Naive thymus-derived CD4-positive, alpha-beta T cell (primary cell): ENCODE measurements at regions not wholly inside any gene's neighbourhood (a gene's known extent, or its start where the extent isn't known, plus 50 kb on each side); places are given as distances from the start of the nearest gene placed in this dataset.

Source experiments
- ATAC-seq: fragments of 150-1000 bp; cut with Tn5 transposase; 2 replicates; pipeline ENCODE4 v1.10.0; 2021; ENCODE audit warnings: mild to moderate bottlenecking, moderate library complexity
- CTCF ChIA-PET: fragments of 350-600 bp; sonication (Branson Sonifier 250); formaldehyde crosslinking; loops from one replicate; lab custom pipeline; 2021; ENCODE audit warnings: antibody characterized with exemption; lab: Charles Lee
- POLR2A ChIA-PET: fragments of 350-600 bp; sonication (Branson Sonifier 250); formaldehyde crosslinking; loops from one replicate; lab custom pipeline; 2021; ENCODE audit warnings: antibody characterized with exemption, inconsistent platforms; lab: Charles Lee
- DNase-seq, 9 donors: peaks; one replicate each; pipeline versions ENCODE4 v3.0.0 to v3.0.0-alpha.2; 2020 to 2022; ENCODE audit warnings: mixed read lengths in 1 of 9
- H3K27ac ChIP-seq: one replicate; pipeline ENCODE4 v1.7.0; 2013; ENCODE audit warnings: mild to moderate bottlenecking, low read depth, low read length, moderate library complexity
- H3K27me3 ChIP-seq, 2 donors: one replicate each; pipeline ENCODE4 v1.7.0; 2013; ENCODE audit warnings: low read length in 2 of 2, mild to moderate bottlenecking in 2 of 2, moderate library complexity in 2 of 2; ENCODE audit not compliant: control insufficient read depth in 2 of 2, insufficient read depth in 2 of 2
- H3K36me3 ChIP-seq, 3 experiments: 1 replicate in 2 of 3; 2 replicates in 1 of 3; pipeline ENCODE4 v1.7.0; 2013; ENCODE audit warnings: low read length in 3 of 3, mild to moderate bottlenecking in 3 of 3, moderate library complexity in 1 of 3; ENCODE audit not compliant: insufficient read depth in 3 of 3, control insufficient read depth in 2 of 3
- H3K4me1 ChIP-seq, 2 donors: one replicate each; pipeline ENCODE4 v1.7.0; 2013; ENCODE audit warnings: low read length in 2 of 2, mild to moderate bottlenecking in 2 of 2, moderate library complexity in 1 of 2; ENCODE audit not compliant: control insufficient read depth in 2 of 2, insufficient read depth in 2 of 2
- H3K4me3 ChIP-seq: 2 replicates; pipeline ENCODE4 v1.7.0; 2013; ENCODE audit warnings: mild to moderate bottlenecking, low read length
- H3K9me3 ChIP-seq, 3 experiments: 1 replicate in 2 of 3; 2 replicates in 1 of 3; pipeline ENCODE4 v1.7.0; 2013; ENCODE audit warnings: low read length in 3 of 3; ENCODE audit not compliant: control insufficient read depth in 2 of 3
- H3K27ac Mint-ChIP-seq, 9 donors: one replicate each; pipeline ENCODE4 v1.8.0; 2020 to 2022; ENCODE audit warnings: mixed read lengths in 9 of 9, mild to moderate bottlenecking in 8 of 9, moderate library complexity in 5 of 9, inconsistent platforms in 2 of 9
- H3K27me3 Mint-ChIP-seq, 5 donors: one replicate each; pipeline ENCODE4 v1.8.0; 2021 to 2022; ENCODE audit warnings: mixed read lengths in 5 of 5, mild to moderate bottlenecking in 1 of 5
- H3K36me3 Mint-ChIP-seq, 5 donors: one replicate each; pipeline ENCODE4 v1.8.0; 2020 to 2022; ENCODE audit warnings: mixed read lengths in 5 of 5, mild to moderate bottlenecking in 3 of 5, inconsistent platforms in 1 of 5
- H3K4me1 Mint-ChIP-seq, 7 donors: one replicate each; pipeline ENCODE4 v1.8.0; 2020 to 2022; ENCODE audit warnings: mixed read lengths in 7 of 7, mild to moderate bottlenecking in 3 of 7, inconsistent platforms in 1 of 7
- H3K4me3 Mint-ChIP-seq, 10 donors: one replicate each; pipeline ENCODE4 v1.8.0; 2020 to 2022; ENCODE audit warnings: mild to moderate bottlenecking in 10 of 10, mixed read lengths in 10 of 10, moderate library complexity in 6 of 10, inconsistent platforms in 2 of 10
- H3K9me3 Mint-ChIP-seq, 11 donors: one replicate each; pipeline ENCODE4 v1.8.0; 2020 to 2022; ENCODE audit warnings: mixed read lengths in 11 of 11, mild to moderate bottlenecking in 4 of 11, inconsistent platforms in 1 of 11, moderate library complexity in 1 of 11
- intact Hi-C, 2 donors: fragments of 100-400 bp; cut with micrococcal nuclease; formaldehyde crosslinking; loops; one replicate each; pipeline ENCODE4 v1.15.1; 2023

GRCh38 chr9:95727947-95728520, 147.5 kb upstream of the ERCC6L2 start:
- Histone ChIP-seq H3K9me3 (peaks cover 0 to 12% (median 0%) of the 10 kb centered on the region in 3 experiments), H3K27ac (no peak overlapping the region), H3K4me3 (no peak overlapping the region), H3K36me3 (no peaks in the 10 kb centered on the region), H3K27me3 (no peaks in the 10 kb centered on the region), H3K4me1 (peaks cover 18 to 24% of the 10 kb centered on the region in 2 donors)
- no peak for DNase-seq
- peaks cover 0 to 40% (median 18%) of the 10 kb centered on the region in 11 donors for H3K9me3 Mint-ChIP-seq
- no peak overlapping the region for H3K4me3 Mint-ChIP-seq
- intact Hi-C loops = loop anchor here in 1 of 2 donors (5.0 to 10.0 kb wide), 3 partner anchors 93 to 927 kb away; partner anchors contain the start of gene PRXL2C
- ChIA-PET POLR2A (no interaction called here), CTCF (interaction anchor here (0.6 kb wide), 1 partner anchor 290 kb away, joined by 4 read pairs; no protein-coding TSS in a partner anchor)
- peaks cover 0 to 27% (median 0%) of the 10 kb centered on the region in 5 donors for H3K27me3 Mint-ChIP-seq
- peaks cover 0 to 21% (median 4%) of the 10 kb centered on the region in 5 donors for H3K36me3 Mint-ChIP-seq
- peaks cover 29 to 47% (median 38%) of the 10 kb centered on the region in 7 donors for H3K4me1 Mint-ChIP-seq
- no peak overlapping the region for H3K27ac Mint-ChIP-seq
- ATAC-seq = no peak

DNA sequence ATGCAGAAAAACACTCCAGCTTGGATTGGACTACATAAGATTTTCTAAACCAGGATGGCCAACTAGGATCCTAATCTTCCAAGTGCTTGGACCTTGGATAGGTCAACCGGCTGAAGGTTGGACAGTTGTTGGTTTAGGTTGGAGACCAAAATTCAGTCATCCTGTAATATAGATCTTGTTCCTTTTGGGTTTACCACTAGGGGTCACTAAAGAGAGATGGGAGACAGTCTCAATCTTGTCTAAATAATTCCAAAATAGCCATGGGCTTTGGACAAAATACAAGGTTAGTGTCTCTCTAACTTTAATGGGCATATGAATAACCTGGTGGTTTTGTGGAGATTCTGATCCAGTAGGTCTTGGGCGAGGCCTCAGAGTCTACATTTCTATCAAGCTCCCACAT, 148.7 kb upstream of the ERCC6L2 start:
- Histone ChIP-seq H3K27me3 (no peaks in the 10 kb centered on the region), H3K27ac (no peak overlapping the region), H3K4me3 (no peak overlapping the region), H3K9me3 (peaks cover 0 to 12% (median 0%) of the 10 kb centered on the region in 3 experiments), H3K36me3 (no peaks in the 10 kb centered on the region), H3K4me1 (peaks cover 18 to 24% of the 10 kb centered on the region in 2 donors)
- Mint-ChIP-seq H3K27ac (no peak overlapping the region), H3K4me1 (peaks cover 33 to 58% (median 49%) of the 10 kb centered on the region in 7 donors), H3K27me3 (peaks cover 0 to 31% (median 0%) of the 10 kb centered on the region in 5 donors), H3K36me3 (peaks cover 0 to 31% (median 7%) of the 10 kb centered on the region in 5 donors), H3K9me3 (peaks cover 0 to 40% (median 18%) of the 10 kb centered on the region in 11 donors), H3K4me3 (peak overlapping the region in 1 of 10 donors; percentile 20)
- ChIA-PET POLR2A (interaction anchor here (1.0 kb wide), 1 partner anchor 157 kb away, joined by 3 read pairs; no protein-coding TSS in a partner anchor), CTCF (interaction anchor here (1.3 kb wide), 1 partner anchor 148 kb away, joined by 3 read pairs; no protein-coding TSS in a partner anchor)
- ATAC-seq = no peak
- intact Hi-C loops = loop anchor here in 1 of 2 donors (1.0 to 10.0 kb wide), 4 partner anchors 92 to 928 kb away; partner anchors contain the start of gene PRXL2C
- peak in 1 of 9 donors; percentile 31 for DNase-seq

DNA sequence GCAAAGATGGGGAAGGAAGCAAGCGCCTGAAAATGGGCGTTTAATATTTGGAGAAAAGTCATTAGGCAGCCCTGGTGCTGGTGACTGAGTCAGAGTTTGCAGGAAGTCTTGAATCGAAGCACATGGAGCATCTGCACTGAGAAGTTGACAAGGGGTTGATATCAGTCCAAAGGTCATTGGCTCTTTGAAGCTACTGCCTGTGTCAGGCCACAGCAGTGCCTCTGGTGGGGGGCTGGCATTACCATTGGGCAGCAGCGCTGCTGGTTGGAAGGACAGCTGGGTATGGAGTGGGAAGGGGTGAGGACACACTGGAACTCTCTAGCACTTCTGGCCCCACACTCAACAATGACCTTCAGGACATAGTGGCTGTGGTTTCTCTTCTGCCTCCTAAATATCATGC, 150.4 kb upstream of the ERCC6L2 start:
- ATAC-seq = peak; percentile 9
- H3K27ac Mint-ChIP-seq = peak overlapping the region; percentile 14 to 86 (median 69)

GRCh38 chr9:95724253-95724991, 151.1 kb upstream of the ERCC6L2 start:
- peaks cover 18 to 24% of the 10 kb centered on the region in 2 donors for H3K4me1 ChIP-seq
- ATAC-seq (peak; percentile 94), DNase-seq (peak in 8 of 9 donors; percentile 67 to 95 (median 91))
- H3K4me3 Mint-ChIP-seq = peak overlapping the region in 9 of 10 donors; percentile 36 to 79 (median 54)
- CTCF ChIA-PET = no interaction called here
- H3K4me3 ChIP-seq = no peak overlapping the region
- peaks cover 33 to 58% (median 49%) of the 10 kb centered on the region in 7 donors for H3K4me1 Mint-ChIP-seq
- H3K27me3 ChIP-seq = no peaks in the 10 kb centered on the region
- peaks cover 0 to 31% (median 7%) of the 10 kb centered on the region in 5 donors for H3K36me3 Mint-ChIP-seq
- intact Hi-C loops = loop anchor here (1.0 to 10.0 kb wide), 13 partner anchors 26 to 930 kb away; partner anchors contain the start of genes ERCC6L2 (in 1 of the 2) and PRXL2C (in 1 of the 2)
- POLR2A ChIA-PET = interaction anchor here (1.1 kb wide), 1 partner anchor 9 kb away, joined by 3 read pairs; no protein-coding TSS in a partner anchor
- H3K27ac ChIP-seq = no peak overlapping the region
- peaks cover 0 to 7% (median 0%) of the 10 kb centered on the region in 3 experiments for H3K9me3 ChIP-seq
- H3K27ac Mint-ChIP-seq = peak overlapping the region; percentile 14 to 86 (median 69)
- no peaks in the 10 kb centered on the region for H3K36me3 ChIP-seq
- peaks cover 0 to 36% (median 0%) of the 10 kb centered on the region in 5 donors for H3K27me3 Mint-ChIP-seq
- H3K9me3 Mint-ChIP-seq = peaks cover 0 to 33% (median 16%) of the 10 kb centered on the region in 11 donors

More for the DNA sequence above, 150.4 kb upstream of the ERCC6L2 start:
- Histone ChIP-seq H3K4me1 (peaks cover 18 to 24% of the 10 kb centered on the region in 2 donors), H3K9me3 (peaks cover 0 to 12% (median 0%) of the 10 kb centered on the region in 3 experiments), H3K4me3 (peak overlapping the region; percentile 17), H3K27ac (no peak overlapping the region), H3K27me3 (no peaks in the 10 kb centered on the region), H3K36me3 (no peaks in the 10 kb centered on the region)
- intact Hi-C loops = loop anchor here (2.0 to 10.0 kb wide), 5 partner anchors 90 to 930 kb away; partner anchors contain the start of gene PRXL2C (in 1 of the 2)
- Mint-ChIP-seq H3K4me3 (peak overlapping the region in 7 of 10 donors; percentile 8 to 79 (median 50)), H3K36me3 (peaks cover 0 to 31% (median 7%) of the 10 kb centered on the region in 5 donors), H3K9me3 (peaks cover 0 to 35% (median 16%) of the 10 kb centered on the region in 11 donors), H3K4me1 (peaks cover 33 to 58% (median 49%) of the 10 kb centered on the region in 7 donors), H3K27me3 (peaks cover 0 to 34% (median 0%) of the 10 kb centered on the region in 5 donors)
- ChIA-PET POLR2A (interaction anchor here (0.6 kb wide), 1 partner anchor 892 kb away, joined by 5 read pairs; no protein-coding TSS in a partner anchor), CTCF (no interaction called here)
- DNase-seq = no peak

DNA sequence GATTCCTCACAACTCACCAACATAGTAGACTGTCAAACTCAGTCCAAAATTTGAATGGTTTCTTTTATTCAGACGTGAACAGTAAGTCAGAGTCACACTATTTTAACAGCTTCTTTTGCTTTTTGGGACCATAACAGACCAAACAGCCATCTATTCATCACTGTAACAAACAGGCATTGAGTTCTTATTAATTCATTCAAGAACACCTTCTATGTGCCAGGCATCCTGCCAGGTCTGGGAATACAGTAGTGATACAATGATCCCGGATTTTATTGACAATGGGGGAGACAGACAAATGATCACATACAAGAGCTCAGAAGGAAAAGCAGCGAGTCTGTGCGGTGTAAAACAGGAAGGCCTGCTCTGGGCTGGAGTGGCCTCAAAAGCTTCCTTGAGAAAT, 153.3 kb upstream of the ERCC6L2 start:
- peaks cover 18 to 24% of the 10 kb centered on the region in 2 donors for H3K4me1 ChIP-seq
- Mint-ChIP-seq H3K27me3 (peaks cover 0 to 44% (median 0%) of the 10 kb centered on the region in 5 donors), H3K4me1 (peaks cover 28 to 49% (median 45%) of the 10 kb centered on the region in 7 donors), H3K27ac (no peak overlapping the region), H3K4me3 (peak overlapping the region in 4 of 10 donors; percentile 5 to 37 (median 30)), H3K9me3 (peaks cover 0 to 40% (median 15%) of the 10 kb centered on the region in 11 donors), H3K36me3 (peaks cover 0 to 33% (median 6%) of the 10 kb centered on the region in 5 donors)
- no peak overlapping the region for H3K4me3 ChIP-seq
- ChIA-PET POLR2A (no interaction called here), CTCF (interaction anchor here (0.5 kb wide), 1 partner anchor 10 kb away, joined by 7 read pairs; no protein-coding TSS in a partner anchor)
- no peak for ATAC-seq
- peaks cover 0 to 7% (median 0%) of the 10 kb centered on the region in 3 experiments for H3K9me3 ChIP-seq
- intact Hi-C loops = loop anchor here (5.0 to 10.0 kb wide), 4 partner anchors 87 to 933 kb away; partner anchors contain the start of gene PRXL2C (in 1 of the 2)
- H3K36me3 ChIP-seq = no peaks in the 10 kb centered on the region
- no peak for DNase-seq
- no peaks in the 10 kb centered on the region for H3K27me3 ChIP-seq
- no peak overlapping the region for H3K27ac ChIP-seq
